ENCODE measurements at regions not wholly inside any gene's neighbourhood (a gene's known extent, or its start where the extent isn't known, plus 50 kb on each side); places are given as distances from the start of the nearest gene placed in this dataset.

GRCh38 chr2:172658945-172659344 is 76.7 kb upstream of the RAPGEF4 start:
- no peak for DNase-seq

GRCh38 chr2:172662099-172662498 is 73.5 kb upstream of the RAPGEF4 start:
- no peak for DNase-seq

- no peak for DNase-seq
These were observed 70.9 kb upstream of the RAPGEF4 start for GRCh38 chr2:172664766-172665165.

GRCh38 chr2:172667581-172668325 is 67.9 kb upstream of the RAPGEF4 start:
- peak; percentile 55 for DNase-seq

- no peak for DNase-seq
These were observed 64.1 kb upstream of the RAPGEF4 start for GRCh38 chr2:172671501-172671900.

GRCh38 chr2:172672114-172672513 is 63.5 kb upstream of the RAPGEF4 start:
- no peak for DNase-seq

- no peak for DNase-seq
These were observed 62.5 kb upstream of the RAPGEF4 start for GRCh38 chr2:172673056-172673683.

- DNase-seq, result peak; percentile 36
These were observed 61.3 kb upstream of the RAPGEF4 start for GRCh38 chr2:172674034-172674967.

GRCh38 chr2:172674968-172675303 is 60.7 kb upstream of the RAPGEF4 start:
- no peak for DNase-seq

GRCh38 chr2:172677363-172677762 is 58.3 kb upstream of the RAPGEF4 start:
- DNase-seq, result no peak

- DNase-seq, result no peak
These were observed 55.1 kb upstream of the RAPGEF4 start for GRCh38 chr2:172680436-172681068.

GRCh38 chr2:172685467-172685866 is 50.2 kb upstream of the RAPGEF4 start:
- DNase-seq, result no peak

Data from fibroblast of skin of right quadriceps (primary cell).